ENCODE measurements at regions not wholly inside any gene's neighbourhood (a gene's known extent, or its start where the extent isn't known, plus 50 kb on each side); places are given as distances from the start of the nearest gene placed in this dataset.

GRCh38 chr4:77349364-77349763 is 192.4 kb downstream of the CCNG2 start:
- in situ Hi-C loops (cut with HindIII; ENCODE audit: low pct_unique_long_range_greater_than_20kb, low sequenced_read_pairs) = no loop called here
- no TSS peak for BruUV-seq (replicated peaks)
- CTCF ChIA-PET = no interaction called here

GRCh38 chr4:77349796-77350195 is 192.8 kb downstream of the CCNG2 start:
- no TSS peak for BruUV-seq (replicated peaks)

More at GRCh38 chr4:77349364-77349763, 192.4 kb downstream of the CCNG2 start:
- Histone ChIP-seq H3K4me3 (ENCODE audit: low read depth in 2 of 2, low read length in 2 of 2) (no peak overlapping the region), H3K27ac (ENCODE audit: low read length) (no peak overlapping the region), H3K27me3 (ENCODE audit: control insufficient read depth, insufficient read depth, low read length) (no peaks in the 10 kb centered on the region), H3K9me3 (ENCODE audit: control insufficient read depth, insufficient read depth, low read depth, low read length) (no peaks in the 10 kb centered on the region), H3K36me3 (ENCODE audit: control insufficient read depth, insufficient read depth, low read length) (no peaks in the 10 kb centered on the region), H3K4me1 (ENCODE audit: control insufficient read depth, insufficient read depth, low read length) (no peaks in the 10 kb centered on the region)
- ATAC-seq = no peak
- TF ChIP-seq TCF7L2 (IDR thresholded peaks at IDR 0.05; ENCODE audit: low read depth, low read length) = no peak
- TF ChIP-seq SIN3A (IDR thresholded peaks at IDR 0.05; ENCODE audit: borderline replicate concordance, insufficient read depth, low read depth, low read length) = no peak
- TF ChIP-seq REST (IDR thresholded peaks at IDR 0.05; ENCODE audit: insufficient read depth in 1 of 2, low read depth in 2 of 2, low read length in 1 of 2) = no peak
- no peak for TF ChIP-seq POLR2AphosphoS5 (IDR thresholded peaks at IDR 0.05; ENCODE audit: low read depth, low read length)
- TF ChIP-seq, protein P1, sequence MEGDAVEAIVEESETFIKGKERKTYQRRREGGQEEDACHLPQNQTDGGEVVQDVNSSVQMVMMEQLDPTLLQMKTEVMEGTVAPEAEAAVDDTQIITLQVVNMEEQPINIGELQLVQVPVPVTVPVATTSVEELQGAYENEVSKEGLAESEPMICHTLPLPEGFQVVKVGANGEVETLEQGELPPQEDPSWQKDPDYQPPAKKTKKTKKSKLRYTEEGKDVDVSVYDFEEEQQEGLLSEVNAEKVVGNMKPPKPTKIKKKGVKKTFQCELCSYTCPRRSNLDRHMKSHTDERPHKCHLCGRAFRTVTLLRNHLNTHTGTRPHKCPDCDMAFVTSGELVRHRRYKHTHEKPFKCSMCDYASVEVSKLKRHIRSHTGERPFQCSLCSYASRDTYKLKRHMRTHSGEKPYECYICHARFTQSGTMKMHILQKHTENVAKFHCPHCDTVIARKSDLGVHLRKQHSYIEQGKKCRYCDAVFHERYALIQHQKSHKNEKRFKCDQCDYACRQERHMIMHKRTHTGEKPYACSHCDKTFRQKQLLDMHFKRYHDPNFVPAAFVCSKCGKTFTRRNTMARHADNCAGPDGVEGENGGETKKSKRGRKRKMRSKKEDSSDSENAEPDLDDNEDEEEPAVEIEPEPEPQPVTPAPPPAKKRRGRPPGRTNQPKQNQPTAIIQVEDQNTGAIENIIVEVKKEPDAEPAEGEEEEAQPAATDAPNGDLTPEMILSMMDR (IDR thresholded peaks at IDR 0.05) = no peak
- POLR2A ChIA-PET = no interaction called here
- intact Hi-C loops (cut with micrococcal nuclease; ENCODE audit: unreplicated experiment) = no loop called here
- DNase-seq (ENCODE audit: low read depth, low spot score) = no peak

More at GRCh38 chr4:77349796-77350195, 192.8 kb downstream of the CCNG2 start:
- Histone ChIP-seq H3K27me3 (ENCODE audit: control insufficient read depth, insufficient read depth, low read length) (no peaks in the 10 kb centered on the region), H3K9me3 (ENCODE audit: control insufficient read depth, insufficient read depth, low read depth, low read length) (no peaks in the 10 kb centered on the region), H3K4me1 (ENCODE audit: control insufficient read depth, insufficient read depth, low read length) (no peaks in the 10 kb centered on the region), H3K36me3 (ENCODE audit: control insufficient read depth, insufficient read depth, low read length) (no peaks in the 10 kb centered on the region), H3K27ac (ENCODE audit: low read length) (no peak overlapping the region), H3K4me3 (ENCODE audit: low read depth in 2 of 2, low read length in 2 of 2) (no peak overlapping the region)
- ChIA-PET CTCF (no interaction called here), POLR2A (no interaction called here)
- ATAC-seq (no peak), DNase-seq (ENCODE audit: low read depth, low spot score) (no peak)
- intact Hi-C loops (cut with micrococcal nuclease; ENCODE audit: unreplicated experiment) (no loop called here), in situ Hi-C loops (cut with HindIII; ENCODE audit: low pct_unique_long_range_greater_than_20kb, low sequenced_read_pairs) (no loop called here)
- TF ChIP-seq POLR2AphosphoS5 (IDR thresholded peaks at IDR 0.05; ENCODE audit: low read depth, low read length) (no peak), REST (IDR thresholded peaks at IDR 0.05; ENCODE audit: insufficient read depth in 1 of 2, low read depth in 2 of 2, low read length in 1 of 2) (no peak), SIN3A (IDR thresholded peaks at IDR 0.05; ENCODE audit: borderline replicate concordance, insufficient read depth, low read depth, low read length) (no peak), TCF7L2 (IDR thresholded peaks at IDR 0.05; ENCODE audit: low read depth, low read length) (no peak)
- TF ChIP-seq, protein P1 (IDR thresholded peaks at IDR 0.05) = no peak

All from Panc1 (cell line).